ENCODE measurements at regions not wholly inside any gene's neighbourhood (a gene's known extent, or its start where the extent isn't known, plus 50 kb on each side); places are given as distances from the start of the nearest gene placed in this dataset.

DNA sequence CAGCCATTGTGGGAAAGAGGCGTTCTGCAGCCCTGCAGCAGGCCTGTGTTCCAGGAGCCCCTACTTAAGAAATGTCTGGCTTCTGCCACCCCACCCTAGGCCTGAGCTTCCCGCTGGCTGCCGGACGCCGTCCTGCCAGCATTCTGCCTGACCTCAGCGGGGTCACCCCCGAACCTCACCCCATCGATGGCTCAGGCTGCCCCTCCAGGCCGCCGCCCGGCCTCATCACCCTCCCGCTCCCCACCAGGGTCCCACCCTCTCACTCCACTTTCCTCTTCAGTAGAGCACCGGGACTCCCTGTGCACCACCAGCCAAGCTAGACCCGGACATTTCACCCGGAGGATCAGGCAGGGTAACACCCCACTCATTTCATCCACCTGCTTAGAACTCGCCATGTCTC is 73.6 kb upstream of the SALL3 start:
- DNase-seq, result no peak

DNA sequence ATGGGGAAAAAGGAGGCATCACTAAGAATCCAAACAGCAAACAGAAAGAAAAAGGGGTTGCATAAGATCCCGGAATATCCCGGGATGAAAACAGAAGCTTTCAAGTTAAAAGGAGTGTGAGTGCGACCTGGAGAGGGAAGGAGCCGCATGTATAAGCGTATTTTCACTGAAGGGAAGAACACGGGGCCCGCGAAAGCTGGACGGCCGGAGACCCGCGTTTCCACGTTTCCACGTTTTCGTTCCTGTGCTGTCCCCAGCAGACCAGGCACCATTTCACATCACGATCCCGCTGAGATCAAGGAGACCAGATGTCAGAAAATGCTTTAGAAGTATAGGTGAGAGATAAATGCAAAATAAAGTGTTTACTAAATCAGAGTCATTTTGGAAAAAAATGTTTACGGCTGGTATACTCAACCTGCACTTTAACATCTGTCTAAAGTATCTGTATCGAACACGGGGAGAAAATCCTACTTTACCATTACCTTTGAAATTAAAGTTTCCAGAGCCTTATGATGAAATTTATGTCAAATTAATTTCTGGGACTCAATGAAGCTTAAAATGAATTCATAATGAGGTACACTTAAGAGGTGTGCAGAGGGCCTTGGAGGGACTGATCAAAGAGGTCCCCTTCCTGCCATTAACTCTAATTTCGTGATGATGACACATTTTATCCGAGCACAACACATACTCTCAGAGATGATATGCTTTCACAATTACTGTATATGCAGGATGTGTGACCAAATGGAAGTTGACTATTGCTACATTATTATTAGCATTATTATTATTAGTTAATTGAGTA is 71.0 kb upstream of the SALL3 start:
- DNase-seq, result no peak

DNA sequence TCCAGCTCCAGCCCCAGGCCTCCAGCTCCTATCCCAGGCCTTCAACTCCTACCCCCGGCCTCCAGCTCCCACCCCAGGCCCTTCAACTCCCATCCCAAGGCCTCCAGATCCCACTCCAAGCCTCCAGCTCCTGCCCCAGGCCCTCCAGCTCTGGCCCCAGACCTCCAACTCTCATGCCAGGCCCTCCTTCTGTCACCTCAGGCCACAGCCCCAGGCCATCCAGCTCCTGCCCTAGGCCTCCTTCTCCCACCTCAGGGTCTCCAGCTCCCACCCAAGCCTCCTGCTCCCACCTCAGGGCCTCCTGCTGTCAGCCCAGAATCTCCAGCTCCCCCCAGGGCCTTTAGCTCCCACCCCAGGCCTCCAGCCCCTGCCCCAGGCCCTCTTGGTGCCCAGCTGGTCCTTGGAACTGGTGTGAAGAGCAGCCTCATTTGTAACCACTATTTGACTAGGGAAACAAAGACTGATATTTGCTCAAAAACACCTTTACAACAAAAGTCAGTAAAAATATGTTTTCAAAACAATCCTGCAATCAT is 67.8 kb upstream of the SALL3 start:
- DNase-seq, result no peak

DNA sequence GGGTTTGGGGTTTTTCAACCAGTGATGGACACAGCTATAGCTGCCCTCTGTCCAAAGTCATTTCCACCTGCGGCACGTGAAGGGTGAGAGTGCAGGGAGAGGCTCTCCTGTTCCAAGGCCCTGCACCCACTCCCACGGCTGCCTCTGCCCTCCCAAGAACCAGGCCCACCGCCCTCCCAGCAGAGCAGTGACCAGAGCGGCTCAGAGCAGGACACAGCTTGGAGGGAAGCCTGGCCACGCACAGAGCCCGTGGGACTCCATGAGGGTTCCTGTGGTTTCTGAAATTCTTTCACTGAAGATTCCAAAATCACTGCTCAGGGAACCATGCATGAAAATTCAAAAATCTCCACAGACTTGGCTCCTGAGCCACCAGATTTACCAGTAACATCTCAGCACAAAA is 67.3 kb upstream of the SALL3 start:
- DNase-seq, result no peak

DNA sequence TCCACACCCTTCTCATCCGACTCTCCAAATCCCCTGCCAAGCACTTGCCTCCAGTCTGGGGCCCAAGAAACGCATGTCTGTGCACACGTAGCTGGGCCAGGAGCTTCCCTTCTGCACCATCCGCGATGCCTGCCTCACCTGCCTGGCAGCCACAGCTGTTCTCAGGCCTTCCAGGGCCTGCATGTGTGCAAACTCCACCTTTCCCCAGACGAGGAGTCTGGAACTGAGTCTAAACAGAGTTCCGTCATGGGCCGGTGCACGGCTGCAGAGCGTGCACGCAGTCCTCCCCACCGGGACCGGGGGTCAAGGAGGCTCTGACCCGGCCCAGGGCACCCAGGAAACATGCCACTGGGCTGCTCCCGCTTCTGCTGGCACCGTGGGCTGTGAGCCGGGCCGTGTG is 66.8 kb upstream of the SALL3 start:
- no peak for DNase-seq

DNA sequence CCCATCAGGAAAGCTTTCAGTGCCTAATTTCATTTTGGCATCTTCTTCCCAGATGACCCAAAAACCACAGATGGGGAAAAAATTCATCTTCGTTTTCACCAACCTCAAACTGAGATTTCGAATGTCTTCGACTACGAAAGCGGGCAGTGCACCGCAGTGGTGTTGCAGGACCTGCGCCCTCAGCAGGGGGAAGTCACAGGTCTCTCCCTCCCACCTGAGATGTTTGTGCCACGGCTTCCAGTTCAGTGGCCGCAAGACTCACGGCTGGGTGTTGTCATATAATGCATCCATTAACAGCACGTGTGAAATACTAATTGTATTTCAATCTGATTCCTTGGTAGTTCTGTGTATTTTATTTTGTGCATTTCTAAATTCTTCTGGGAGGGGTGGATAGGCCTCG is 66.2 kb upstream of the SALL3 start:
- DNase-seq, result no peak

DNA sequence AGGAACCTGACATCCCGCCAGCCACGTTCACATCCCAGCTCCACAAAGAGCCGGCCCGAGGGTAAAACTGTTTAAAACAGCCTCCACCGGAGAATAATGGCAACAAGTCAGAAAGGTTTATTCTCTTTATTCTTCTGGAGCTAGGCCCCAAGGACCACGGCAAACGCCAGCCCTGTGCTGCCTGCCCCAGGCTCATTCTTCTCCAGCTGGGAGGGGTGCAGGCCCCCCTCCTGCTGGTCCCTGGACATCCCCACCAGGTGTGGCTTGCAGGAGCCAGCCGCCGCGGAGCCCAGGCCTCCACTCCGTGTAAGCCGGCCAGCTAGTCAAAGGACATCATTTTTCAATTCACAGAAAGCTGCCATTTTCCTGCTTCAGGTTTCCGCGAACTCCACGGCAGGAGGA is 65.8 kb upstream of the SALL3 start:
- DNase-seq, result no peak

DNA sequence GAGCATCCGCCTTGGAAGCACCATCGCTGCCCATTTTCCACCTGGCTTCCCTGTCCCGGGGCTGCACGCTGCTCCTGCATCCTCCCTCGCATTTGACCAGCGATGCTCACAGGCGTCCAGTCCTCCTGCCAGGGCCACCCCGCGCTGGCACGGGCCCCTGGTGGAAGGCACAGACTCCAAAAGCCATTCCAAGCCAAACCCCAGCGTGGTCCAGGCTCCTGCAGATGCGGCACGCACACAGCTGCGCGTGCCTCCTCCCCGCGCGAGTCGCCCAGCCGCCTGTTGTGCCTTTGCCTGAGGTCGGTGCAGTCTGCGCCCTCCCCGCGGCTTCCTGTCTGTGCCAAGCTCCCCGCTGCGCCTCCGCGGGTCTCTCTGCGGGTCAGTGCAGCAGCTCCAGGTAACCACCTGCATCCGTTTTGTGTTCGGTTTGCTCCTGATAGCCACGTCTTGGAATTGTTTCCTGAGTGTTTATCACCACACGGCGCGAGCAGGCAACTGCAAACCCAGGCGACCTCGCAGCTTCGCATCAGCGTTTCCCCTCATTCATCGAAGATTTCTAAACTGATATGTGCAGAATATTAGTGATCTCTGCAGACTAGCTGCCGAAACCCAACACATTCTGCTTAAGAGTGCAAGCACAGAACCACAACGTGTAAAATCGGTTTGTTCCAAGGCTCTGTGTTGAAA is 65.2 kb upstream of the SALL3 start:
- no peak for DNase-seq

DNA sequence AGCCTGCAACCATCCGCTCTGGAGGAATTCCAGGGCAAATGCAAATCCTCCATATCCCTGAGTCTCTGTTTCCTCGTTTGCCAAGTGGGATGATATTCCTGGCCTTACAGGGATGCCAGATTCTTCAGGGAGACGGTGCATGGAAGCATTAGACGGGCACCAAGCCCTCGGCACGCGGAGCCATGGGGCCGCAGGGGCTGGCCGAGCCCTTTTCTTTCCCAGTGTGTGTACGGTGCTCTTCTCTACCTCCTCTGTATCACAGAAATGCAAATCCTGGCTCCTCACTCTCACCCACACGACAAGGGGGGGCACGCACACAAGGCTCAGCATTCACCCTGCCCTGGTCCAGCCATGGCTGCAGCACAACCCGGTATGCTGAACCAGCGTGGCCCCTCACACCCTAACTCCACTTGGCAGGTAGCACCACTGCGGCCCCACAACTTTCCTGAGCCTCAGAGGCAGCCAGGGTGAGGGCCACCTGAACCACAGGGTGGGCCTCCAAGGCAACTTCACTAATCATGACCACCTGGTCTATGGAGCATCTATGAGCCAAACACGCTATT is 64.1 kb upstream of the SALL3 start:
- no peak for DNase-seq

DNA sequence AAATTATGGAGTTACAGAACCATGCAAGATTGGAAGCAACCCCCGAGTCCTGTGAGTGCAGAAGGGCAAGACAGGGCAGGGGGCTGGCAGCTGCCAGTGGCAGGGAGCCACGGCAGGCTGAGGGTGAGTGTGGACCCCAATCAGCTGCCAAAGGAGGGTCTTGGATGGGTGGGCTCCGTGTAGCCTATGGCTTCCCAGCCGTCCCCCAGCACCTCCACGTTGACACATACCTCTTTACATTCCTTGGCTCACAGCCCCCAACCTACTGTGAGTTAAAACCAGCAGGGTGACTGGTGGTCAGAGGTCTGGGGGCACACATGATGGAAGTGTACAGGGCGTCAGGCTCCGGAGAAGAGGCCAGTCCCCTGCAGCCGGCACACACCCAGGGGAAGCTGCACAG is 60.9 kb upstream of the SALL3 start:
- DNase-seq, result no peak

DNA sequence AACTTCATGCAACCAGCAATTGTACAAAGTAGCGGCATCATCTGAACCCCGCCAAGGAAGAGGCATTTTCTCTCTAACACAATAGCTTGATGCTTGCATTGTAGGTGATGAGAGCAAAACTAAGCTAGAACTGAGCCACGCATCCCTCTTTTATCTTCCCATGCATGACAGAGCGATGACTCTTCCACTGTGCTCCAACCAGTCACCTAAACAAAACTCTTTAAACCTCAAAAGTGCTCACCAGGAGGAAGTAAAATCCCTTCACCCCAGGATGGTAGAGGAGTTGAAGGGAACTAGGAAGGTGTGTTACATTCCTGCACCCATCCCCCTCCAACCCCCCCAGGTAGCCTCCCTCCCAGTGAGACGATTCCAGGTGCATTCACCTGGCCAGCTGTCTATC is 59.7 kb upstream of the SALL3 start:
- no peak for DNase-seq

DNA sequence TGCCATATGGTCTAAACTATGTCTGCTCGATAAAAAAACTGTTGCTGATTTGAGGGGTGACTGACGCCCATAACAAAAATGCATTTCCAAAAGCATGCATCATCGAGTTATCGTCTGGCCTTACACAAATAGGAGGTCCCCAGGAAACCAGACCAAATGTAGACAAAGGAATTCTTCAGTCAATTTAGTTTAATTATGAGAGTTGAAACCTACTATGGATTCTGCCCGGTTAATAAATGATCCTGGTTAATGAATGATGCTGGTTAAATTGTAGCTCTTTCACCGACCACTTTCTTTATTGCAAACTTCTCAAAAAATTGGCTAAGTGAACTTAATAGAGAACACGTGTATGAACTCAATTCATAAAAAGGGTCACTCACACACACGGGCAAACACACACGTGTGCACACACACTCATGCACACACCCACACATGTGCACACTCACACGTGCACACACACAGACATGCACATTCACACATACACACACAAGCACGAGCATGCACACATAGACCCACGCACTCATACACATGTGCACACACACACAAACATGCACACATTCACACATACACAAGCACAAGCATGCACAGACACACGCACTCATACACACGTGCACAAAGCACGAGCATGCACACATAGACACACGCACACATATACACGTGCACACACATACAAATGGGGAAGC is 59.0 kb upstream of the SALL3 start:
- no peak for DNase-seq

DNA sequence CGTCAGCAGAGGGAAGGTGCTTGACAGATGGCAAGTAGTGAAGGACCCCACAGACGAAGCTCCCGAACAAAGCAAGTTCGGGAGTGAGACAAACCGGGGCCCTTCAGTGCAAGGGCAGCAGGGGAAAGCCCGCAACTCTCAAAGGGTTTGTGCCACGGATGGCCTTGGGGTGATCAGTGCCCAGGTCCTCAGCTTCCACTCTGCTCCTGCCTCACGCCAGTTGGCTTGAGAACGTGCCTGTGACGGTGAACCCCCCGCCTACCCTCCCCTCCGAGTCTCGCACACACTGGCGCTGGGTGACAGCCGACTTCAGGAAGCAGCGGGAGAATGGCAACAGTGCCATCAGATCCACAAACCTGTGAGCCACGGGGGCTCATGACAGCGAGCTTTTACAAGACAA is 56.8 kb upstream of the SALL3 start:
- no peak for DNase-seq

DNA sequence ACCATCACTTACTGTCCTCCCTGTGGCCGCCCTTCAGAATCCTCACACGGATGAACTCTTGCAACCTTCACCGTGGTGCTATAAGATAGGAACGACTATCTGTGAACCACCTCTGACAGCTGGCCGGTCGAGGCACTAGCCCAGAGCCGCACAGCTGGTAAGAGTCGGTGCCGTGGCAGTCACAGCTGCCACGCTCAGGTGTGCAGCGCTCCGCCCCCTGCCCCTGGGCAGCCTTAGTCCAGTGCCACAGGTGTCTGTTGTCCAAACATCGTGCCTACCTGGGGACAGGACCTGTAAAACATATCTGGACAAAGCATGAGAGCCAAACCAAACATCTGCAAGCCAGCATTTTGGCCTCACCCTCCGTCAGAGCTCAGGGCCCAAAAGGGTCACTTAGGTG is 55.3 kb upstream of the SALL3 start:
- no peak for DNase-seq

DNA sequence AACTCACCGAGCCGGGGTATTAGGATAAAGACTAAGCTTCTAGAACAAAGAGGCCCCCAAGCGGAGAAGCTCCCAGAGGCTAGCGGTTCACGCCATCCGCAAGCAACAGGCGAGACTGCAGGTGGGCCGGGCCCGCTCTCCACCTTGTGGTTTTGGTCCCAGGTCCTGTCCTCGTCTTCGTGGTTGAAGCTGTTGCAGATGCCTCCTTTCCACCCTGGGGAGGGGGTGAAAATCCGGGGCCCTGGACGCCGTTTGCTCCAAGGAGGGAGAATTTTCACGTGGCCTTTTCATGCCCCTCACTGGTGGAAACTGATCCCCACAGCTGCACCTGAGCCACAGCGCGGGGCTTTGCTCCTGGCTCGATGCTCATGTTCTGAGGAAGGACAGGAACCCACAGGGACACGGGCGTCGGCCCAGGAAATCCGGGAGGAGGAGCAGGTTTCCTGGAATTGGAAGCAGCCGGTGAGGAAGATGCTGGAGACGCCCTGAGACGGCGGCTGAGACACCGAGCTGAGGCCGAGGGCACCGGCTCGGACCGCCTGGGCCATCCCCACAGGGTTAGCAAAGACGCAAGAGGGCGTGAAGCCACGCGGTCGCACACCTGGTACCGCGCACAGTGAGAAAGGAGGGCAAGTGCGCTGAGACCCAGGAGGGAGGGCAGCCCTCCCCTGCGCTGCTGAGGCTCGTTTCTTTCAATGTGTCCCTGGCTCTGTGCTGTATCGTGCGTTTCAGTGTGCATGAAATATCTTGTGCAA is 54.7 kb upstream of the SALL3 start:
- DNase-seq, result no peak

DNA sequence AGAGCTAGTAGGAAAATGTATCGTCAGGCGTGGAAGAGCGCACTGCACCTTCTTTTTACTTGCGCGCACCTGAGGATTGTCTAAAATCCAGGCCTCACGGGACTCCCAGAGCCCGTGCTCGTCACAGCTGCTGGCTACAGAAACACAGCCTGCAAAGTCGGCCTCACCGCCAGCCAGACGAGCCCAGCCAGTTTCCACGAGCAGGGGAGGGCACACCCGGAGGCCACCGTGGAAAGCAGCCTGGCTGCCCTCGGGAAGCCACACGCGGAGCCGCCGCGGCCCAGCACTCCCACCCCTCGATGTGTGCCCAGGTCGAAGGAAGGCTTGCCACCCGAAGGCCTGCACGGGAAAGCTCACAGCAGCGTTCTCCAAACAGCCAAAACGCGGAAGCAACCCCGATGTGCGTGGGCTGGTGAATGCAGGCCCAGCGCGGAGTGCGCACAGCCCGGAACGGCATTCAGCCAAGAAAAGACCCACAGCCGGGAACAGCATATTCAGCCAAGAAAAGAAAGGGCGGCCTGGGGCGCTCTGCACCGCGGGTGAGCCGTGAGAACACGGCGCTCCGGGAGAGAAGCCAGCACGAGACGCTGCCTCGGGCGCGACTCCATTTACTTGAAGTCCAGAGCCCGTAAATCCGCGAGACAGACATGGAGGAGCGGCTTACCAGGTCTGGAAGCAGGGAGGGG is 53.9 kb upstream of the SALL3 start:
- no peak for DNase-seq

DNA sequence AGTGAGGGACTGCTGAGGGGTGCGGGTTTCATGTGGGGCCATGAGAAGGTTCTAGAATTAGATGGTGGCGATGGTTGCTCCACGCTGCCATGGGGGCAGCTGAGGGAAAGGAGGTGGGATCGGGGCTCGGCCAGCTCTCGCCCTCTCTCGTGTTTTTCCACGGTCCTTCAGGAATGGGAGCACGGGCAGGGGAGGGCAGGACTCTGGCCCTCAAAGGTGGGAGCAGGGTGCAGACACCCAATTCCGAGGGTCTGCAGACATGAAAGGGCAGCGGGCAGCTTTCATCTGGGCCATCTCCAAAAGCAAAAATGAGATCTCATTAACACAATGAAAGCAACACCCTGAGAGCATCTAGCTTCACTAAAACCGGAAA is 53.4 kb upstream of the SALL3 start:
- no peak for DNase-seq

DNA sequence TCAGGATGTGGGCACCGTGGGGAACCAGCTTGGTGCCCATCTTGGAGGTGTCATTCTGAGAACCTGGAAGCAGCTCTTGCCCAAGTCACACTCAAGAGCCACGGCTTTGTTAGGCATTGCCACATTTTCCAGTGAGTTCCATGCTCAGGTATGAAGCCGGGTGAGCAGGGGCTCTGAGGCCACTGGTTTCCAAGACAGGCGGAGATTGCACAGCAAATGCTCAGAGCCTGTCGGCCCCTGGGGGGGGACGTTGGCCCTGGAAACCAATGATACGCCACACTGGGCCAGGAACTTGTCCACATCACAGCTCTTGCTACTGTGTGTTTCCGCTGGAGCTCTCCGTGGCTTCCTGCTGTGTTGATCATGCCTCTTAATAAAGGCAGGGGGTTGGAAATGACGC is 52.5 kb upstream of the SALL3 start:
- no peak for DNase-seq

DNA sequence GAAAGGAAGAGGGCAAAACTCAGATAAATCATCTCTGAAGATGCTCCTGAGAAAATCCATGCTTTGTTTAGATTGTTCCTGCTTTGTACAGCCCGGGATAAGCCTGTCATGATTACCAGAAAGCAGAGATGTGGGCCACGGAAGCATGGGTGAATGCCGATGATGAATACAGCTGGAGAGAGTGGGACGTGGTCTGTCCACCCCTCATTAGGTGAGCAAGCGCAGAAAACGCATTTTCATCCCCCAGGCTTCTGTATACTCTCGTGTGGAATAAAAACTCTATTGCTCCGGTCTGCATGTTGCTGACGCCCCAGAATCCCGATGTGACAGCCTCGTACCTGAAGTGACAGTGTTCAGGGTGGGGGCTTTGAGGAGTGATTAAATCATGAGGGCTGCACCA is 52.0 kb upstream of the SALL3 start:
- DNase-seq, result no peak

DNA sequence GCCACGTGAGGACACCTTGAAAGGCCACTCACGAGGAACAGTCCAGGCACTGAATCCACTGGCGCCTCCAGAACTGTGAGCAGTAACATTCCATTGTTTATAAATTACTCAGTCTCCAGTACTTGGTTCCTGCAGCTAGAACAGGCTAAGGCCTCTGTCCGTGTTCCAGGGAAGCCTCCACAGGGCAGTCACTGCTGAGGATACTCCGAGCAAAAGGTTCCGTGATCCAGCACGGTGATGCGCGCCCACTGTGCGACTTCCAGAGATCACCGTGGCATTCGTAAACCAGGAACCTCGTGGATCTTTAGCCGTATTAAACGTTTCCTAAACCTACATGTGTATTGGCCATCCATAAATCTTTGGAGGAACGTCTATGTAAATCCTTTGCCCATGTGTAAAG is 51.5 kb upstream of the SALL3 start:
- DNase-seq, result no peak

DNA sequence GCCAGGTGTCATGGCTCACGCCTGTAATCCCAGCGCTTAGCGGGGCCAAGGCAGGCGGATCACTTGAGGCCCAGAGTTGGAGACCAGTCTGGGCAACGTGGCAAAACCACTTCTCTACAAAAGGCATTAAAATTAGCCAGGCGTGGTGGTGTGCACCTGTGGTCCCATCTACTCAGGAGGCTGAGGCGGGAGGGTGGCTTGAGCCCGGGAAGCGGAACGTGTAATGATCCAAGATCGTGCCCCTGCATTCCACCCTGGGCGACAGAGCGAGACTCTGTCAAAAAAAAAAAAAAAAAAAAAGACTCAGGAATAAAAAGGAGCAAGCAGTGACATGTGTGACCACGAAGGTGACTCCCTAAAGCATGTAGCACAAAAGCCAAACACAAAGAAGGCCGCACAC is 50.1 kb upstream of the SALL3 start:
- no peak for DNase-seq
